Lower lobe of right lung (tissue), 2 donors: ENCODE measurements at regions not wholly inside any gene's neighbourhood (a gene's known extent, or its start where the extent isn't known, plus 50 kb on each side); places are given as distances from the start of the nearest gene placed in this dataset.

ENCODE experiments used
- ATAC-seq, 2 donors: fragments of 200-7000 bp; cut with Tn5 transposase; one replicate each; pipeline ENCODE4 v1.9.1; 2020 to 2022; ENCODE audit warnings: mild to moderate bottlenecking in 2 of 2, moderate library complexity in 2 of 2
- DNase-seq: peaks from one replicate; pipeline ENCODE4 v3.0.0-alpha.2; 2020
- H3K27ac ChIP-seq: fragments of 200-600 bp; one replicate; pipeline ENCODE4 v1.8.0; 2022
- H3K27me3 ChIP-seq: fragments of 200-600 bp; one replicate; pipeline ENCODE4 v1.8.0; 2022; ENCODE audit warnings: low read depth
- H3K36me3 ChIP-seq: fragments of 200-600 bp; one replicate; pipeline ENCODE4 v1.8.0; 2022; ENCODE audit warnings: mild to moderate bottlenecking
- H3K4me1 ChIP-seq: fragments of 200-600 bp; one replicate; pipeline ENCODE4 v1.8.0; 2022
- H3K4me3 ChIP-seq: fragments of 200-600 bp; one replicate; pipeline ENCODE4 v1.8.0; 2022; ENCODE audit warnings: mild to moderate bottlenecking
- H3K9me3 ChIP-seq: fragments of 200-600 bp; one replicate; pipeline ENCODE4 v1.8.0; 2022
- CTCF ChIP-seq: fragments of 200-600 bp; IDR thresholded peaks from one replicate; pipeline ENCODE4 v1.8.0; 2022; ENCODE audit warnings: antibody characterized with exemption, mild to moderate bottlenecking
- intact Hi-C: fragments of 100-400 bp; cut with DNase I; formaldehyde crosslinking; loops from one replicate; pipeline ENCODE4 v1.11.0; 2022
- donor health status: DM: no; HTN: yes; CAD: no; lungs with severe emphysema.

DNA sequence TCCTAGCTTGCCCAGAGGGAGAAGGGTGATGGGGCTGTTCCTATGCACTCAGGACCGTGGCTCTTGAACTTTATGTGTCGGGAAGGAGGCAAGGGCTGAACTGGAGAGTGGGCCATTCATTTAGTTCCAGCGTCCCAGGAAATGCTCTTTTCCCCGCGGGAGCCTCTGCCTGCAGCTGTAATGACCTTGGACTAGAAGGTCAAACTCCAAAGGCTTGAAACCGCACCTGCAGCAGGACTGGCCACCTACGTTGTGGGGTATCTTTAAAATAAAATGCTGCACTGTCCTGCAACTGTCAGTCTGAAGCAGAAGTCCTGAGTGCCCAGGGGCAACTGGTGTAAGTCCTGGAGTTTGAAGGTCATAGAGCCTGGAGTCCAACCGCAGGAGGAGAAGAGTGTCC lies 61.5 kb upstream of the LSM6 start:
- no peak for TF ChIP-seq CTCF
- intact Hi-C loops, result no loop called here
- H3K4me1 ChIP-seq, result no peaks in the 10 kb centered on the region
- H3K27me3 ChIP-seq, result no peaks in the 10 kb centered on the region
- no peak for DNase-seq
- no peaks in the 10 kb centered on the region for H3K9me3 ChIP-seq
- no peaks in the 10 kb centered on the region for H3K36me3 ChIP-seq
- H3K27ac ChIP-seq, result no peak overlapping the region
- no peak for ATAC-seq
- H3K4me3 ChIP-seq, result no peak overlapping the region

- Histone ChIP-seq H3K9me3 (no peaks in the 10 kb centered on the region), H3K27me3 (no peaks in the 10 kb centered on the region), H3K4me3 (no peak overlapping the region), H3K36me3 (no peaks in the 10 kb centered on the region), H3K4me1 (no peaks in the 10 kb centered on the region), H3K27ac (no peak overlapping the region)
- intact Hi-C loops, result no loop called here
- no peak for TF ChIP-seq CTCF
- peak in 1 of 2 donors; percentile 30 for ATAC-seq
- no peak for DNase-seq
Measured at GRCh38 chr4:146113171-146113570, 62.3 kb upstream of the LSM6 start.

DNA sequence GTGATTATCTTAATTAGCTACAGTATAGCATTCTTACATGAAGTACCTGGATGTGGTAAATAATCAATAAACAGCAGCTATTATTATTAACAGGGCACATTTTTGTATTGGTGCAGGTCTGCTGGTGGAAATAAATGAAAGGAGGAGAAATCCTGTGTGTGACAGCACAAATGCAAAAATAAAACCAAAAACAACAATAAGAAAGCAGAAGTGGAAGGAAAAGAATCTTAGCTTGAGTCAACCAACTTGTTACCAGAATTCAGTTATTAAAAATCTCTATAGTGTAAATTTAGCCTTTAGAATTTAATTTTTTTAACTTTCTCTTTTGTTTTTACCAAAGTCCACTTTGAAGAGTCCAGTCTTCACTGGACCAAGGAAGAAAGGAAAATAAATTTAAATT lies 63.1 kb upstream of the LSM6 start:
- no peak for DNase-seq

DNA sequence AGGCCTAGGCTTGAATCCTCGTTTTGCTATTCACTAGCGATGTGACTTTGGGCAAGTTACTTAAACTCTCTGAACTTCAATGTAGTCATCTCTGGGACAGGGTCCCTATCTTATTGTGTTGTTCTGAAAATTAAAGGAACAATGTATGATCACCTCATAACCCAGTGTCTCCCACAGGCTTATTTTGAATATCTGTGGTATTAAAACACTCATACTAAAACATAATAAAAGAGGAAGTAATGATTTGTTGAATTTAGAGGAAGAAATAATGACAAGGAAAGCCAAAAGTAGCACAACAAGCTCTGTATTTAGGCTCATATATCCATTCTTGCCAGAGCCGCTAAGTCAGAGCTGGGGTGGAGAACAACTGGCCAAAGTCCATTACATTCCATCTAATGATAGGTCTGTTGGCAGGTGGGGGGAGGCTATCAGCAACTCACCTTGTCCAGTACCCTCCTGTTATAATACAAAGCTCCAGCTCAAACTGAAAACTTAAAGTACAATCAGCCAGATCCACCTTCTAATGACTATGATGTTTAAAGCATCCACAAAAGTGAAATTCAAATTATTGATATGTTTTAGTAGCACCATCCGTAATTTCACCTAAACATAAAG lies 64.5 kb upstream of the LSM6 start:
- H3K27me3 ChIP-seq, result no peaks in the 10 kb centered on the region
- no peaks in the 10 kb centered on the region for H3K36me3 ChIP-seq
- intact Hi-C loops, result no loop called here
- H3K4me1 ChIP-seq, result no peaks in the 10 kb centered on the region
- no peaks in the 10 kb centered on the region for H3K9me3 ChIP-seq
- DNase-seq (no peak), ATAC-seq (no peak)
- no peak overlapping the region for H3K27ac ChIP-seq
- no peak for TF ChIP-seq CTCF
- no peak overlapping the region for H3K4me3 ChIP-seq

More for the DNA sequence above, 63.1 kb upstream of the LSM6 start:
- intact Hi-C loops, result no loop called here
- Histone ChIP-seq H3K36me3 (no peaks in the 10 kb centered on the region), H3K4me1 (no peaks in the 10 kb centered on the region), H3K4me3 (no peak overlapping the region), H3K9me3 (no peaks in the 10 kb centered on the region), H3K27ac (no peak overlapping the region), H3K27me3 (no peaks in the 10 kb centered on the region)
- ATAC-seq, result no peak
- TF ChIP-seq CTCF, result no peak

- no peak for DNase-seq
- Histone ChIP-seq H3K36me3 (no peaks in the 10 kb centered on the region), H3K27ac (no peak overlapping the region), H3K9me3 (no peaks in the 10 kb centered on the region), H3K4me3 (no peak overlapping the region), H3K4me1 (no peaks in the 10 kb centered on the region), H3K27me3 (no peaks in the 10 kb centered on the region)
- ATAC-seq, result peak in 1 of 2 donors; percentile 20
- intact Hi-C loops, result no loop called here
- no peak for TF ChIP-seq CTCF
Measured at GRCh38 chr4:146108756-146109155, 66.8 kb upstream of the LSM6 start.
